Aorta (tissue), 5 donors: ENCODE measurements at regions not wholly inside any gene's neighbourhood (a gene's known extent, or its start where the extent isn't known, plus 50 kb on each side); places are given as distances from the start of the nearest gene placed in this dataset.
"Not testable (repeated sequence)": the region's sequence is repeated elsewhere in the genome, so short reads cannot be mapped to it uniquely, and the experiment has no call there.

Experiments used
- ATAC-seq: fragments of 200-7000 bp; cut with Tn5 transposase; one replicate; pipeline ENCODE4 v1.9.1; 2022; ENCODE audit warnings: moderate library complexity; ENCODE audit not compliant: low FRiP score
- DNase-seq, 2 donors: peaks; one replicate each; pipeline ENCODE4 v3.0.0-alpha.2; 2020
- H3K27ac ChIP-seq, 2 donors: one replicate each; pipeline ENCODE4 v1.5.1; 2013; ENCODE audit warnings: low read length in 2 of 2, mild to moderate bottlenecking in 2 of 2, moderate library complexity in 2 of 2, control low read depth in 1 of 2, inconsistent platforms in 1 of 2, low read depth in 1 of 2
- H3K27me3 ChIP-seq, 2 donors: one replicate each; pipeline ENCODE4 v1.6.1; 2013; ENCODE audit warnings: control low read depth in 1 of 2, low read length in 1 of 2, mild to moderate bottlenecking in 1 of 2, moderate library complexity in 1 of 2; ENCODE audit not compliant: insufficient read depth in 2 of 2, control insufficient read depth in 1 of 2
- H3K36me3 ChIP-seq, 2 donors: one replicate each; pipeline ENCODE4 v1.6.1; 2013; ENCODE audit warnings: control low read depth in 1 of 2, low read length in 1 of 2, mild to moderate bottlenecking in 1 of 2; ENCODE audit not compliant: insufficient read depth in 2 of 2, control insufficient read depth in 1 of 2
- H3K4me1 ChIP-seq, 2 donors: one replicate each; pipeline ENCODE4 v1.6.1; 2013; ENCODE audit warnings: low read length in 2 of 2, control low read depth in 1 of 2, mild to moderate bottlenecking in 1 of 2, moderate library complexity in 1 of 2; ENCODE audit not compliant: insufficient read depth in 2 of 2, control insufficient read depth in 1 of 2
- H3K4me3 ChIP-seq, 2 donors: one replicate each; pipeline ENCODE4 v1.5.1; 2013; ENCODE audit warnings: low read length in 2 of 2, control low read depth in 1 of 2, mild to moderate bottlenecking in 1 of 2
- H3K9me3 ChIP-seq: one replicate; pipeline ENCODE4 v1.6.1; 2013; ENCODE audit warnings: mild to moderate bottlenecking, low read length; ENCODE audit not compliant: control insufficient read depth
- WGBS, 2 donors: extraction: QIAGEN DNeasy Blood & Tissue Kit; methylation state at CpG; one replicate each; pipeline ENCODE4 v1.1.7; 2013; 5-methylcytosine and 5-hydroxymethylcytosine counted together
- intact Hi-C, 2 donors: fragments of 100-400 bp; cut with DNase I; formaldehyde crosslinking; loops; one replicate each; pipeline versions ENCODE4 v1.14.2 to v1.15.0; 2022
- donor health status: healthy with polysubstance abuse.
- donor health status: Bipolar disorder and iron deficiency.
- donor health status: DM: no; HTN: no; CAD: no.
- donor health status: DM: no; HTN: no; CAD: no.
- donor health status: DM: yes; HTN: yes; CAD: no.

GRCh38 chr11:23311986-23312940, 452.0 kb upstream of the CCDC179 start:
- no peak overlapping the region for H3K4me3 ChIP-seq
- 59 to 62% methylated on average over 5 of the region's 5 CpGs for WGBS, 2 donors
- ATAC-seq, result no peak

GRCh38 chr11:23313001-23313400, 452.7 kb upstream of the CCDC179 start:
- DNase-seq (no peak), ATAC-seq (no peak)
- H3K4me3 ChIP-seq, result no peak overlapping the region
- no peaks in the 10 kb centered on the region for H3K4me1 ChIP-seq
- WGBS, 2 donors, result 34 to 39% methylated on average over 1 of the region's 1 CpG
- intact Hi-C loops, result no loop called here
- H3K36me3 ChIP-seq, result no peaks in the 10 kb centered on the region
- H3K27me3 ChIP-seq, result no peaks in the 10 kb centered on the region
- no peak overlapping the region for H3K27ac ChIP-seq
- H3K9me3 ChIP-seq, result no peaks in the 10 kb centered on the region

More at GRCh38 chr11:23311986-23312940, 452.0 kb upstream of the CCDC179 start:
- intact Hi-C loops, result no loop called here
- no peak overlapping the region for H3K27ac ChIP-seq
- no peaks in the 10 kb centered on the region for H3K9me3 ChIP-seq
- H3K27me3 ChIP-seq, result no peaks in the 10 kb centered on the region
- DNase-seq, result no peak
- no peaks in the 10 kb centered on the region for H3K36me3 ChIP-seq
- H3K4me1 ChIP-seq, result no peaks in the 10 kb centered on the region

DNA sequence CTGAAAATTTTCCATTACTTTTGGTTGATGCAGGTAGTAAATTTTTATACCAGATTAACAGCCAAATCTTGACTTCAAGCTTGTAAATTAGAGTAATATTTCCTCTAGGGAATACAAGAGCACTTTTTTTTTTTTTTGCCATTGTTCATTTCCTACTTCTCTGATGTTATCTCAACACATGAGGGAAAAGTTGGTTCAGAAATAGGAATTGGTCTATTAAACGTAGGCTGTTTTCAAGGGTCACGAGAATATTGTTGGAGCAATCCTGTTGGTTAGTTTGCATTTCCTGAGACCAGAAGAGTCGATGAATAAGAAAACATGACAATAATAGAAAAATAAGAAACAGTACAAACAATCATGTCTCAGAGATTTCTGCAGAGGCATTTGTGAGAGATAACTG, 453.9 kb upstream of the CCDC179 start:
- no peaks in the 10 kb centered on the region for H3K36me3 ChIP-seq
- H3K4me1 ChIP-seq, result no peaks in the 10 kb centered on the region
- H3K27me3 ChIP-seq, result no peaks in the 10 kb centered on the region
- intact Hi-C loops, result no loop called here
- ATAC-seq (no peak), DNase-seq (no peak)
- 65 to 69% methylated on average over 3 of the region's 3 CpGs for WGBS, 2 donors
- H3K27ac ChIP-seq, result no peak overlapping the region
- H3K4me3 ChIP-seq, result no peak overlapping the region
- H3K9me3 ChIP-seq, result no peaks in the 10 kb centered on the region

GRCh38 chr11:23315286-23315685, 455.0 kb upstream of the CCDC179 start:
- intact Hi-C loops, result no loop called here
- 88 to 96% methylated on average over 3 of the region's 3 CpGs for WGBS, 2 donors
- ATAC-seq (no peak), DNase-seq (no peak)
- Histone ChIP-seq H3K4me1 (no peaks in the 10 kb centered on the region), H3K27ac (no peak overlapping the region), H3K9me3 (no peaks in the 10 kb centered on the region), H3K27me3 (no peaks in the 10 kb centered on the region), H3K36me3 (no peaks in the 10 kb centered on the region), H3K4me3 (no peak overlapping the region)

DNA sequence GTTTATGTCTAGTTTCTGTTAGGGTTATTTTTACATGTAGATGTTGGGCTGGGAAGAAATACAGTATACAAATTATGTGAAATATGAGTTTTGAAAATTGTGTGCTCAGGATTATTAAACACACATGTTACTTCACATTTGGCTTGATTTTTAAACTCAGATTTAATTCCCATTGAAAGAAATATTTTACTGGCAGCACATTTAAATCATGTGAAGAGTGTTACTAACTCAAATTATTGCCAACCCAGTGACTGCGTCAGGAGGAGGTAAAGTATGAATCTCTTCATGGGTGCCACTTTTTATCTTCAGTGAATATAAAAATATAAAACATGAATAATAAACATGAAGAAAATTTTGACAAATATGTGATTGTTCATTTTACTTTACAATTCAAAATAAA, 457.5 kb upstream of the CCDC179 start:
- DNase-seq (no peak), ATAC-seq (no peak)
- Histone ChIP-seq H3K9me3 (no peaks in the 10 kb centered on the region), H3K4me3 (no peak overlapping the region), H3K27ac (no peak overlapping the region), H3K36me3 (no peaks in the 10 kb centered on the region), H3K27me3 (no peaks in the 10 kb centered on the region), H3K4me1 (no peaks in the 10 kb centered on the region)
- intact Hi-C loops, result no loop called here
- 67 to 69% methylated on average over 1 of the region's 1 CpG for WGBS, 2 donors

DNA sequence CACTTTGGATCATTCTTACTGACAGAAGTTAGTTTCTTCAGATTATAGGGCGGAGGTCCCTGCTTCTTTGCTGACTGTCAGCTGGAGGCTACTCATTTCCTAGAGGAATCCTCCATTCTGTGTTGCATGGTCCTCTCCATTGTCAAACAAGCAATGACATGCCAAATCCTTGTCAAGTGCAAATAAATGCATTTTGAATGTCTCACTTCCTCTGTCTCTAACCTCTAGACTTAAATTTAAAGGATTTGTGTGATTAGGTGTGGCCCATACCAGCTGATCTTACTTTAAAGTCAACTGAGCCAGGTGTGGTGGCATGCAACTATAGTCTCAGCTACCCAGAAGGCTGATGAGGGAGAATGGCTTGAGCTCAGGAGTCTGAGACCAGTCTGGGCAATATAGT, 458.4 kb upstream of the CCDC179 start:
- no peaks in the 10 kb centered on the region for H3K4me1 ChIP-seq
- H3K36me3 ChIP-seq, result no peaks in the 10 kb centered on the region
- no peaks in the 10 kb centered on the region for H3K27me3 ChIP-seq
- H3K27ac ChIP-seq, result no peak overlapping the region
- 74 to 92% methylated on average over 1 of the region's 1 CpG for WGBS, 2 donors
- no peaks in the 10 kb centered on the region for H3K9me3 ChIP-seq
- DNase-seq (no peak), ATAC-seq (no peak)
- intact Hi-C loops, result no loop called here
- no peak overlapping the region for H3K4me3 ChIP-seq

GRCh38 chr11:23320131-23320530, 459.9 kb upstream of the CCDC179 start:
- no peak for ATAC-seq
- intact Hi-C loops, result no loop called here
- Histone ChIP-seq H3K4me3 (no peak overlapping the region), H3K9me3 (no peaks in the 10 kb centered on the region), H3K4me1 (no peaks in the 10 kb centered on the region), H3K27ac (no peak overlapping the region), H3K36me3 (no peaks in the 10 kb centered on the region), H3K27me3 (no peaks in the 10 kb centered on the region)
- no peak for DNase-seq

GRCh38 chr11:23335586-23335985, 475.3 kb upstream of the CCDC179 start:
- H3K4me1 ChIP-seq, intact Hi-C loops, ATAC-seq, H3K36me3 ChIP-seq, H3K4me3 ChIP-seq, H3K27me3 ChIP-seq, DNase-seq, H3K27ac ChIP-seq, H3K9me3 ChIP-seq: not testable (repeated sequence)
- 74 to 77% methylated on average over 6 of the region's 6 CpGs for WGBS, 2 donors

- H3K4me3 ChIP-seq, result no peak overlapping the region
- WGBS, 2 donors, result 85 to 92% methylated on average over 2 of the region's 2 CpGs
- intact Hi-C loops, result no loop called here
These were observed 476.7 kb upstream of the CCDC179 start for GRCh38 chr11:23336961-23337360.

More at GRCh38 chr11:23336961-23337360, 476.7 kb upstream of the CCDC179 start:
- Histone ChIP-seq H3K9me3 (no peaks in the 10 kb centered on the region), H3K36me3 (no peaks in the 10 kb centered on the region), H3K27ac (no peak overlapping the region), H3K27me3 (no peaks in the 10 kb centered on the region), H3K4me1 (no peaks in the 10 kb centered on the region)
- ATAC-seq (no peak), DNase-seq (no peak)
